ENCODE measurements at regions not wholly inside any gene's neighbourhood (a gene's known extent, or its start where the extent isn't known, plus 50 kb on each side); places are given as distances from the start of the nearest gene placed in this dataset.

DNA sequence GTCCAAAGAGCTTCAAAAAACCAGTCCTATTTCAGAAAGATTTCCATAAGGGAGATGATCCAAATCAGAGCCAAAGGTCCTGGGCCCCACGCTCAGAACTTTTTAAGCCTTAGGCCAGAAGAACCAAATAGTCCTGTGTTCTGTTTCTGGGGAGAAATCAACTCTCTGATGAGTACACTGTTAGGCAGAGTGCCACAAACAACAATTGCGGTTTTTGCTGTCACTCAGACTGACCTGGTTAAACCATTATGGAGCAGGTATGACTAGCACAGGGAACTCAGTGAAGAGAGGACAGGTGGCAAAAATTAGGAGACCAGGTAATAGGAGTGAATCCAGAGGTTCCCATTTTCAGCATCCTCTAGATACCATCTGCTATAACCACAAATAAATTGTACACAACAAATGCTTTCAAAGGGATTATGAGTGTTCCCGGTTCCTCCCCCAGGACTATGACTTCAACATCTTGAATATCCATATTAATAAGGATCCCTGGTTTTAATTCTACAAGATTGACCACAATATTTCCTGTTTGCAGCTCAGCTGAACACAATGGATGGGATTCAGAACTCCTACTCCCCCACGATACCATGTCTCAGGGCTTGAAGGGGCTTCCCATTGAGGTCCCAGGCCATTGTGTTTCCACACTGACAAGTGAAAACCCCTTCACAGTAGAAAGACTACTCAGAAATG is 52.1 kb upstream of the FREM1 start:
- H3K27ac ChIP-seq, result no peak overlapping the region
- no peak for TF ChIP-seq ZFX (IDR thresholded peaks at IDR 0.05)
- TF ChIP-seq, protein P1, sequence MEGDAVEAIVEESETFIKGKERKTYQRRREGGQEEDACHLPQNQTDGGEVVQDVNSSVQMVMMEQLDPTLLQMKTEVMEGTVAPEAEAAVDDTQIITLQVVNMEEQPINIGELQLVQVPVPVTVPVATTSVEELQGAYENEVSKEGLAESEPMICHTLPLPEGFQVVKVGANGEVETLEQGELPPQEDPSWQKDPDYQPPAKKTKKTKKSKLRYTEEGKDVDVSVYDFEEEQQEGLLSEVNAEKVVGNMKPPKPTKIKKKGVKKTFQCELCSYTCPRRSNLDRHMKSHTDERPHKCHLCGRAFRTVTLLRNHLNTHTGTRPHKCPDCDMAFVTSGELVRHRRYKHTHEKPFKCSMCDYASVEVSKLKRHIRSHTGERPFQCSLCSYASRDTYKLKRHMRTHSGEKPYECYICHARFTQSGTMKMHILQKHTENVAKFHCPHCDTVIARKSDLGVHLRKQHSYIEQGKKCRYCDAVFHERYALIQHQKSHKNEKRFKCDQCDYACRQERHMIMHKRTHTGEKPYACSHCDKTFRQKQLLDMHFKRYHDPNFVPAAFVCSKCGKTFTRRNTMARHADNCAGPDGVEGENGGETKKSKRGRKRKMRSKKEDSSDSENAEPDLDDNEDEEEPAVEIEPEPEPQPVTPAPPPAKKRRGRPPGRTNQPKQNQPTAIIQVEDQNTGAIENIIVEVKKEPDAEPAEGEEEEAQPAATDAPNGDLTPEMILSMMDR (conservative IDR thresholded peaks at IDR 0.05), result no peak

DNA sequence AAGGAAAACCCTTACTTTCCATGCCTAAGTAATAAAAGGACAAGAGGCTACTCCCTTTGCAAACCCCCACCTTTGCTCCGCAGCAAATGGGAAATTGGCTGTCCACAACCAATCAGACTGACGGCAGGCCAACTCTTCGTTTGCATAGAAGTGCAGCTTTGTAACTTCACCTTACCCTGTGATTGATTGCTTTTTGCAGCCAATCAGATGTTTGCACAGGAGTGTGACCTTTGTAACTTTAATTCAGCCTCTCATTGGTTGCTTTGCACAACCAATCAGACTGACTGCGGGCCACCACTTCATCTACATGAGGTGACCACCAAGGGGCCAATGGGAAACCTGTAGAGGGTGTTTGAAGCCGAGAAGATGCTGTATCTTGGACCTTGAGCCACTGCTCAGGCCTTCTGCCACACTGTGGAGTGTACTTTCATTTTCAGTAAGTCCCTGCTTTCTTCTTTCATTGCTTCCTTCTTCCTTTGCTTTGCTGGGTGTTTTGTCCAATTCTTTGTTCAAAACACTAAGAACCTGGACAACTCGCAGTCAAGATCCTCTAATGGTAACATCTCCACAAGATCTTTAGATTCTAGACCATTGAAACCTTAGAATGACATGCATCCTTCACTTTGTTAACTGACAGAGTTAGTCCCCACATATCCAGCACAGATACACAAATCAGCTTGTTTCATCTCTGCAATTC is 51.3 kb upstream of the FREM1 start:
- no peak overlapping the region for H3K27ac ChIP-seq

DNA sequence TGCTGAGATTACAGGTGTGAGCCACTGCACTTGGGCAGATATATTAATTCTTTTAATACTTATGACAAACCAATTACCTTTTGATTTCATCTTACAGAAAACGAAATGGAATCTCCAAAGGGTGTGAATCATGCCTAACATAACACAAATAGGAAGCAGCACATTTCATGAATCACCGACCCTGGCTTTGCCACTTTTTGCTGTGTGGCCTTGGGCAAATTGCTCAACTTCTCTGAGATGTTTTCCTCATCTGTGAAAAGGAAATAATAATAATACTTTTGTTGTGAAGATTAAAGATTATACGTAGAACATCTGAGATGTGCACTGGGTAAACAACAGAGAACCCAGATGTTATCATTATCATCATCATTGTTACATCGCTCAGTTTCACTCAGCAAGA is 50.7 kb upstream of the FREM1 start:
- TF ChIP-seq, protein P1 (conservative IDR thresholded peaks at IDR 0.05), result no peak
- no peak overlapping the region for H3K27ac ChIP-seq

More for the DNA sequence above, 51.3 kb upstream of the FREM1 start:
- TF ChIP-seq, protein P1 (conservative IDR thresholded peaks at IDR 0.05), result no peak
- no peak for TF ChIP-seq ZFX (IDR thresholded peaks at IDR 0.05)
